CD14-positive monocyte (primary cell): ENCODE measurements at regions not wholly inside any gene's neighbourhood (a gene's known extent, or its start where the extent isn't known, plus 50 kb on each side); places are given as distances from the start of the nearest gene placed in this dataset.
A peak's percentile ranks its signal among the peaks of the same experiment; 100 is the strongest.

Experiments
- DNase-seq, 3 donors: peaks; one replicate each; pipeline ENCODE4 v3.0.0-alpha.2; 2011 to 2022
- H2AFZ ChIP-seq: 2 replicates; pipeline ENCODE4 v1.6.0; 2012; ENCODE audit warnings: mild to moderate bottlenecking, low read depth, low read length, inconsistent platforms; ENCODE audit not compliant: insufficient read depth, poor library complexity, severe bottlenecking
- H3K27ac ChIP-seq, 2 donors: 1 replicate in 1 of 2; 2 replicates in 1 of 2; pipeline ENCODE4 v1.5.1; 2012 to 2013; ENCODE audit warnings: low read length in 2 of 2, control low read depth in 1 of 2, inconsistent platforms in 1 of 2, low read depth in 1 of 2, mild to moderate bottlenecking in 1 of 2
- H3K27me3 ChIP-seq, 2 donors: one replicate each; pipeline versions ENCODE4 v1.6.0 to v1.6.1; 2011 to 2013; ENCODE audit warnings: low read length in 2 of 2; ENCODE audit not compliant: control insufficient read depth in 2 of 2, insufficient read depth in 2 of 2
- H3K36me3 ChIP-seq, 2 donors: replicated peaks in 1 of 2; 1 replicate in 1 of 2; 2 replicates in 1 of 2; pipeline versions ENCODE4 v1.5.1 to v1.6.1; 2012 to 2013; ENCODE audit warnings: low read length in 2 of 2, control low read depth in 1 of 2, inconsistent platforms in 1 of 2, mild to moderate bottlenecking in 1 of 2; ENCODE audit not compliant: insufficient read depth in 2 of 2, control insufficient read depth in 1 of 2
- H3K4me1 ChIP-seq, 2 donors: 1 replicate in 1 of 2; 2 replicates in 1 of 2; pipeline versions ENCODE4 v1.5.1 to v1.6.1; 2012 to 2013; ENCODE audit warnings: low read length in 2 of 2, control low read depth in 1 of 2, inconsistent platforms in 1 of 2, mild to moderate bottlenecking in 1 of 2, moderate library complexity in 1 of 2; ENCODE audit not compliant: insufficient read depth in 2 of 2, control insufficient read depth in 1 of 2
- H3K4me2 ChIP-seq: replicated peaks from 2 replicates; pipeline ENCODE3; 2012; ENCODE audit warnings: low read length, moderate library complexity, mild to moderate bottlenecking; ENCODE audit not compliant: poor library complexity, severe bottlenecking; ENCODE audit errors: extremely low read depth
- H3K4me3 ChIP-seq, 3 experiments: fragments of 200-600 bp in 1 of 3; sonication (generic) in 1 of 3; replicated peaks in 1 of 3; 1 replicate in 2 of 3; 2 replicates in 1 of 3; pipeline ENCODE4 v1.5.1; 2011 to 2013; ENCODE audit warnings: low read length in 3 of 3, mild to moderate bottlenecking in 3 of 3, control low read depth in 2 of 3, low read depth in 2 of 3, inconsistent platforms in 1 of 3, moderate library complexity in 1 of 3
- H3K79me2 ChIP-seq: 2 replicates; pipeline ENCODE4 v1.6.0; 2012; ENCODE audit warnings: mild to moderate bottlenecking, control low read depth, inconsistent platforms, low read length, moderate library complexity; ENCODE audit not compliant: insufficient read depth
- H3K9ac ChIP-seq: 2 replicates; pipeline ENCODE4 v1.6.0; 2017; ENCODE audit warnings: low read length, mild to moderate bottlenecking; ENCODE audit not compliant: insufficient read depth, poor library complexity, severe bottlenecking
- H3K9me3 ChIP-seq, 2 donors: replicated peaks in 1 of 2; 1 replicate in 1 of 2; 2 replicates in 1 of 2; pipeline versions ENCODE4 v1.5.1 to v1.6.1; 2012 to 2013; ENCODE audit warnings: low read length in 2 of 2, control low read depth in 1 of 2; ENCODE audit not compliant: control insufficient read depth in 1 of 2, insufficient read depth in 1 of 2
- H4K20me1 ChIP-seq: 2 replicates; pipeline ENCODE4 v1.6.0; 2012; ENCODE audit warnings: mild to moderate bottlenecking, low read length, control low read depth, moderate library complexity; ENCODE audit not compliant: insufficient read depth
- H3K27ac Mint-ChIP-seq, 7 donors: one replicate each; pipeline ENCODE4 v1.8.0; 2020; ENCODE audit warnings: mild to moderate bottlenecking in 7 of 7, mixed read lengths in 7 of 7, moderate library complexity in 6 of 7, inconsistent platforms in 2 of 7
- H3K27me3 Mint-ChIP-seq, 3 donors: one replicate each; pipeline ENCODE4 v1.8.0; 2021 to 2022; ENCODE audit warnings: low read depth in 3 of 3, mild to moderate bottlenecking in 3 of 3, mixed read lengths in 3 of 3, moderate library complexity in 3 of 3, inconsistent platforms in 1 of 3
- H3K36me3 Mint-ChIP-seq, 2 donors: one replicate each; pipeline ENCODE4 v1.8.0; 2020; ENCODE audit warnings: mixed read lengths in 2 of 2, inconsistent platforms in 1 of 2, mild to moderate bottlenecking in 1 of 2
- H3K4me1 Mint-ChIP-seq: one replicate; pipeline ENCODE4 v1.8.0; 2020; ENCODE audit warnings: mild to moderate bottlenecking, mixed read lengths
- H3K4me3 Mint-ChIP-seq, 2 donors: one replicate each; pipeline ENCODE4 v1.8.0; 2020; ENCODE audit warnings: mild to moderate bottlenecking in 2 of 2, mixed read lengths in 2 of 2, moderate library complexity in 1 of 2
- H3K9me3 Mint-ChIP-seq, 7 donors: one replicate each; pipeline ENCODE4 v1.8.0; 2020 to 2022; ENCODE audit warnings: mixed read lengths in 7 of 7, mild to moderate bottlenecking in 6 of 7, moderate library complexity in 6 of 7, inconsistent platforms in 2 of 7
- WGBS: methylation state at CpG from one replicate; pipeline ENCODE4 v1.1.5; 2013; ENCODE audit warnings: missing lambda C conversion rate; ENCODE audit not compliant: insufficient coverage; 5-methylcytosine and 5-hydroxymethylcytosine counted together
- intact Hi-C, 2 donors: fragments of 100-400 bp; cut with micrococcal nuclease; formaldehyde crosslinking; loops; one replicate each; pipeline versions ENCODE4 v1.15.0 to v1.15.1; 2023
- TF ChIP-seq, protein P1 (sequence below): fragments of 200-600 bp; IDR thresholded peaks from one replicate; pipeline ENCODE4 v1.8.0; 2022; ENCODE audit warnings: antibody characterized with exemption, mild to moderate bottlenecking

GRCh38 chr20:57940376-57940775 is 230.6 kb upstream of the PMEPA1 start:
- Mint-ChIP-seq H3K27me3 (peaks cover 3 to 7% (median 4%) of the 10 kb centered on the region in 3 donors), H3K4me3 (no peak overlapping the region), H3K9me3 (no peaks in the 10 kb centered on the region), H3K27ac (peak overlapping the region in 1 of 7 donors; percentile 44), H3K4me1 (no peaks in the 10 kb centered on the region), H3K36me3 (no peaks in the 10 kb centered on the region)
- H3K9ac ChIP-seq, result no peak overlapping the region
- no peak overlapping the region for H3K4me2 ChIP-seq
- DNase-seq, result no peak
- H3K36me3 ChIP-seq, result no peaks in the 10 kb centered on the region
- H3K27me3 ChIP-seq, result no peaks in the 10 kb centered on the region
- no peak overlapping the region for H3K4me3 ChIP-seq
- TF ChIP-seq, protein P1, sequence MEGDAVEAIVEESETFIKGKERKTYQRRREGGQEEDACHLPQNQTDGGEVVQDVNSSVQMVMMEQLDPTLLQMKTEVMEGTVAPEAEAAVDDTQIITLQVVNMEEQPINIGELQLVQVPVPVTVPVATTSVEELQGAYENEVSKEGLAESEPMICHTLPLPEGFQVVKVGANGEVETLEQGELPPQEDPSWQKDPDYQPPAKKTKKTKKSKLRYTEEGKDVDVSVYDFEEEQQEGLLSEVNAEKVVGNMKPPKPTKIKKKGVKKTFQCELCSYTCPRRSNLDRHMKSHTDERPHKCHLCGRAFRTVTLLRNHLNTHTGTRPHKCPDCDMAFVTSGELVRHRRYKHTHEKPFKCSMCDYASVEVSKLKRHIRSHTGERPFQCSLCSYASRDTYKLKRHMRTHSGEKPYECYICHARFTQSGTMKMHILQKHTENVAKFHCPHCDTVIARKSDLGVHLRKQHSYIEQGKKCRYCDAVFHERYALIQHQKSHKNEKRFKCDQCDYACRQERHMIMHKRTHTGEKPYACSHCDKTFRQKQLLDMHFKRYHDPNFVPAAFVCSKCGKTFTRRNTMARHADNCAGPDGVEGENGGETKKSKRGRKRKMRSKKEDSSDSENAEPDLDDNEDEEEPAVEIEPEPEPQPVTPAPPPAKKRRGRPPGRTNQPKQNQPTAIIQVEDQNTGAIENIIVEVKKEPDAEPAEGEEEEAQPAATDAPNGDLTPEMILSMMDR, result no peak
- H3K27ac ChIP-seq, result no peak overlapping the region
- H3K4me1 ChIP-seq, result no peaks in the 10 kb centered on the region
- intact Hi-C loops, result no loop called here
- no peaks in the 10 kb centered on the region for H3K9me3 ChIP-seq
- no peak overlapping the region for H2AFZ ChIP-seq
- no peaks in the 10 kb centered on the region for H4K20me1 ChIP-seq
- H3K79me2 ChIP-seq, result no peaks in the 10 kb centered on the region
- WGBS, result 100% methylated on average over 1 of the region's 4 CpGs

DNA sequence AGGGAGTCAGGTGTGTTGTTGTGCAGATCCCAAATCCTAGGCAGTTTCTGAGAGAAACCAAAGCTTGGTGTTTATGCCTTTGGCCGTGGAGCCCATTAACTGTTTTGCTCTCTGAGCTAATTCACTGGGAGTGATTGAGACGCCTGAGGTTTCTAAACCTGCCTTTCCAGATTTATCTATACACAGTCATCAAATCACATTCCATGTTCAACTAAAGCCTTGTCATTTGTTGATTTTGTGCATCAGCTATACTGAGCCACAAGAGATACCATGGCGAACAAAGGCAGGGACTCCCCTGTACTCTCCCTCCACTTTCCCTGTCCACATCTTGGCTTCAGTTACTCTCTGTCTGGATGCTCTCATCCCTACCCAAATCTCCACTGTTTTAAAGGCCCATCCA is 229.7 kb upstream of the PMEPA1 start:
- Histone ChIP-seq H3K4me1 (no peaks in the 10 kb centered on the region), H3K27ac (no peak overlapping the region), H3K36me3 (no peaks in the 10 kb centered on the region), H3K4me2 (no peak overlapping the region), H2AFZ (no peak overlapping the region), H3K4me3 (no peak overlapping the region), H4K20me1 (no peaks in the 10 kb centered on the region), H3K27me3 (no peaks in the 10 kb centered on the region), H3K9ac (no peak overlapping the region), H3K9me3 (no peaks in the 10 kb centered on the region), H3K79me2 (no peaks in the 10 kb centered on the region)
- Mint-ChIP-seq H3K27ac (no peak overlapping the region), H3K27me3 (peaks cover 4 to 7% (median 7%) of the 10 kb centered on the region in 3 donors), H3K9me3 (peaks cover 0 to 2% (median 0%) of the 10 kb centered on the region in 7 donors), H3K4me1 (no peaks in the 10 kb centered on the region), H3K4me3 (no peak overlapping the region), H3K36me3 (no peaks in the 10 kb centered on the region)
- 100% methylated on average over 1 of the region's 3 CpGs for WGBS
- TF ChIP-seq, protein P1, result no peak
- intact Hi-C loops, result no loop called here
- DNase-seq, result no peak
